Jurkat, Clone E6-1 (cell line): ENCODE measurements at regions not wholly inside any gene's neighbourhood (a gene's known extent, or its start where the extent isn't known, plus 50 kb on each side); places are given as distances from the start of the nearest gene placed in this dataset.

Experiments used
- DNase-seq: peaks from one replicate; pipeline ENCODE4 v3.0.0-alpha.2; 2011; ENCODE audit warnings: low read depth, low spot score
- H3K4me3 ChIP-seq: 2 replicates; pipeline ENCODE4 v1.5.1; 2011; ENCODE audit warnings: mild to moderate bottlenecking, low read length, control low read depth, moderate library complexity

- H3K4me3 ChIP-seq: no peak overlapping the region
- no peak for DNase-seq
Measured at GRCh38 chr14:38110258-38110657, 97.4 kb upstream of the SSTR1 start.

- no peak overlapping the region for H3K4me3 ChIP-seq
- no peak for DNase-seq
Measured at GRCh38 chr14:38111046-38111445, 96.7 kb upstream of the SSTR1 start.

- no peak overlapping the region for H3K4me3 ChIP-seq
- no peak for DNase-seq
Measured at GRCh38 chr14:38113546-38113945, 94.2 kb upstream of the SSTR1 start.

- no peak overlapping the region for H3K4me3 ChIP-seq
- no peak for DNase-seq
Measured at GRCh38 chr14:38116895-38117294, 90.8 kb upstream of the SSTR1 start.

- no peak overlapping the region for H3K4me3 ChIP-seq
- no peak for DNase-seq
Measured at GRCh38 chr14:38120109-38120508, 87.6 kb upstream of the SSTR1 start.

GRCh38 chr14:38121320-38122020, 86.2 kb upstream of the SSTR1 start:
- DNase-seq: no peak
- no peak overlapping the region for H3K4me3 ChIP-seq

- no peak for DNase-seq
- no peak overlapping the region for H3K4me3 ChIP-seq
Measured at GRCh38 chr14:38122241-38122640, 85.5 kb upstream of the SSTR1 start.

- H3K4me3 ChIP-seq: no peak overlapping the region
- DNase-seq: no peak
Measured at GRCh38 chr14:38124506-38124905, 83.2 kb upstream of the SSTR1 start.

GRCh38 chr14:38125481-38126037, 82.1 kb upstream of the SSTR1 start:
- no peak overlapping the region for H3K4me3 ChIP-seq
- DNase-seq: no peak

- no peak overlapping the region for H3K4me3 ChIP-seq
- DNase-seq: no peak
Measured at GRCh38 chr14:38127356-38127755, 80.3 kb upstream of the SSTR1 start.

GRCh38 chr14:38127784-38128183, 79.9 kb upstream of the SSTR1 start:
- no peak for DNase-seq
- H3K4me3 ChIP-seq: no peak overlapping the region

- no peak overlapping the region for H3K4me3 ChIP-seq
- no peak for DNase-seq
Measured at GRCh38 chr14:38128640-38129039, 79.1 kb upstream of the SSTR1 start.

- no peak for DNase-seq
Measured at GRCh38 chr14:38129192-38129591, 78.5 kb upstream of the SSTR1 start.

GRCh38 chr14:38129705-38130104, 78.0 kb upstream of the SSTR1 start:
- H3K4me3 ChIP-seq: no peak overlapping the region
- DNase-seq: no peak

More at GRCh38 chr14:38129192-38129591, 78.5 kb upstream of the SSTR1 start:
- H3K4me3 ChIP-seq: no peak overlapping the region

- no peak overlapping the region for H3K4me3 ChIP-seq
- no peak for DNase-seq
Measured at GRCh38 chr14:38134416-38135030, 73.2 kb upstream of the SSTR1 start.

GRCh38 chr14:38135106-38135867, 72.4 kb upstream of the SSTR1 start:
- no peak for DNase-seq
- no peak overlapping the region for H3K4me3 ChIP-seq

GRCh38 chr14:38137005-38137404, 70.7 kb upstream of the SSTR1 start:
- no peak overlapping the region for H3K4me3 ChIP-seq
- DNase-seq: no peak

- no peak for DNase-seq
- no peak overlapping the region for H3K4me3 ChIP-seq
Measured at GRCh38 chr14:38138473-38139138, 69.1 kb upstream of the SSTR1 start.

GRCh38 chr14:38139926-38140325, 67.8 kb upstream of the SSTR1 start:
- H3K4me3 ChIP-seq: no peak overlapping the region
- DNase-seq: no peak

GRCh38 chr14:38143170-38143569, 64.5 kb upstream of the SSTR1 start:
- no peak for DNase-seq
- H3K4me3 ChIP-seq: no peak overlapping the region
